Right renal pelvis (tissue), 4 donors: ENCODE measurements at regions not wholly inside any gene's neighbourhood (a gene's known extent, or its start where the extent isn't known, plus 50 kb on each side); places are given as distances from the start of the nearest gene placed in this dataset.

Experiments used
- DNase-seq, 4 donors: peaks; one replicate each; pipeline ENCODE4 v3.0.0-alpha.2; 2013; ENCODE audit warnings: low read depth in 4 of 4, low spot score in 3 of 4, missing footprints in 1 of 4

DNA sequence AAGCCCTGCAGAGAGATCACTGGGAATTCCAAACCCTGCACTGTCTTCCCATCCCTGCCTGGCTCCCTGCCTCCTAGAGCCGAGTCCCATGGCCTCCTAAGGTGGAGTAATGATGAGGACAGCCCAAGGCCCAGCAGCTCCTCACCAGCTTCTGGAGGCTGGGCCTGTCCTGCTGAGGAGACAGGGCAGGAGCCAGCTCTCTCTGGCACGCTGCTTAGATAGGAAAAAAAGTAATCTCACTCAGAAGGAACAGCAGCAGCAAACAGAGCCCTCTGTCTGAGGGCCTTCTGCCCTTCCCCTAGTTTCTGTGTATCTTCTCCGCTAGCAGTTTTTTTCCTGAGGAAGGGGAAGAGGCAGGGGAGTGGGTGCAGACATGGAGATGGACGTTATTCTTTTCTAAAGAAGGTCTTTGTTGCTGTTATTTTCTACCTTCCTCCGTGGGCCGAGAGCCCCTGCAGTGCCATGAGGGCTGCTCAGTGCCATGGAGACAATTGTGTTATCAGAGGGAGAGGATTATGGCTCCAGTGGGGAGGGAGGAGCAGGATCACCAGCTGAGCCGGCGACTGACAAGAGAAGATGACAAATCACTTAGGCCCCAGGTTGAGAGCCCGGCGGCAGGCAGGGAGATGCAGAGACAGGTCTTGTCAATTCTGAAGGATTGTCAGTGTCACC lies 315.3 kb downstream of the BUD13 start:
- DNase-seq = no peak

DNA sequence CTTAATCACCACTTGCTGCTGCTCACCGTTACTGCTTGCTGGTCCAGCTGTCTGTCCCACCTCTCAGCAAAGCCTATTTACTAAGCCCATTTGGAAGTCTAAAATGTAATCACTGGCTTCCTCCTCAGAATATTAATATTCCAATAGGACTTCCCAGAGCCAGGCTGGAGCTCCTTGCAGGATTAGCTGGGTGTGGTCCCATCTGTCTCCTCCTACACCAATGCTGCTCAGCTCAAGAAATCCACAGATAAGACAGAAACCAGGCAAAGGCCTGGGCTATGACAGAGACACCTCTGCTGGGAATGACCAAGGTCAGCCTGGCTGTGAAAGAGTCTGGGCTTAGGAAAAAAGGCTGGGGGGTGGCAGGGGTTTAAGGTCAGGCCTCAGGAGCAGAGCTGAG lies 317.8 kb downstream of the BUD13 start:
- DNase-seq = no peak

DNA sequence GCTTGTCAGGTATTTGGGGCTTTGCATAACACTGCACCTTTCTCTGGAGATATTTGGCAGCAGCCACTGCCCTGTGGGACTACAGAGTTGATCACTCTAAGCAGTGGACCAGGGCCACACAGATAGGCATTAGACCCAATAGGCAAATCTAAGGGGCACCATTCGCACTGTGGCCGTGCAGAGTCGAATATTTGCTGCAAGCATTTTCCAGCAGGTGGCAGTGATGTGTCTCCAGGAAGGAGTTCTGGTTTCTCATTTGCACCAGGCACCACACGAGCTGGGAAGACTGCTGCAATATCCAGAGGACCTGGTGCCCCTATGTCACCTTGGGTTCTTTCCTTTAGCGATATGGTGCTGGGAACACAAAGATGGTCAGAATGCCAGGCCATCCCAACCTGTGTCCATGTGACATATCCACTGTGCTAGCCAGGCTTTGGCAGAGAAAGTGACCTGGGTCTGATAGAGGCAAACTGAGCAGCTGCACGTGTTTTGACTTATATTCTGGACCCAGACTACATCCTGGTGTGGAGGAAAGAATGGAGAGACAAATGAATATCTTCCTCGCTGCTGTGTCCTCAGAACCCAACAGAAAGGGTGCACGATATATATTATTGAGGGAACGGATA lies 318.7 kb downstream of the BUD13 start:
- peak in 1 of 4 donors; percentile 41 for DNase-seq

DNA sequence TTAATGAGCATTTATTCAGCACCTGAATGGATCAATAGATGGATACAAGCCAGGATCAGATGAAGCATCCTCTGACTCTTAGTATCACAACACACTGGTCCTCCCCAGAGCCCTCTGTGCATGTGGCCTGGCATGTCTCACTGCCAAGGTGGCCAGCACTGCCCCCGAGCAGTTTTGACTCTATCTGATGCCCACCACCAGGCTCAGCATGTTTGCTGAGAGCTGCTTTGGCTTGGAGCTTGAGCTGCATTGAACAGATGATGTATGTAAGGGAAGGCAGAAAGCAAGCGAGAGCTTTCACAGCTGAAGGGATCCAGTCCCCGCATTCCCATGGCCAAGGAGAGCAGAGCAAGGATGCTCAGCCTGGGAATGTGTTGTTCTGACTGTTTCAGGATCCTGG lies 320.3 kb downstream of the BUD13 start:
- DNase-seq = no peak

DNA sequence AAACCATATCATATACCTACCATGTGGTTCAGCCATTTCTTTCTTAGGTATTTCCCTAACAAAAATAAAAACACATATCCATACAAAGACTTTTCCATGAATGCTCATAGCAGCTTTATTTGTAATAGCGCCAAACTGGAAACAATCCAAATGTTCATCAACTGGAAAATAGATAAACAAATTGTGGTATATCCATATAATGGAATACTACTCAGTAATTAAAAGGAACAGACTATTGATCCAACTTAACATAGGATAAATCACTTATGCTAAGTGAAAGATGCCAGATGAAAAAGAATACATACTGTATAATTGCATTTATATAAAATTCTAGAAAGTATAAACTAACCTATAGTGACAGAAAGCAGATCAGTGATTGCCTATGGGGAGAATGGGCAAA lies 323.3 kb downstream of the BUD13 start:
- no peak for DNase-seq

DNA sequence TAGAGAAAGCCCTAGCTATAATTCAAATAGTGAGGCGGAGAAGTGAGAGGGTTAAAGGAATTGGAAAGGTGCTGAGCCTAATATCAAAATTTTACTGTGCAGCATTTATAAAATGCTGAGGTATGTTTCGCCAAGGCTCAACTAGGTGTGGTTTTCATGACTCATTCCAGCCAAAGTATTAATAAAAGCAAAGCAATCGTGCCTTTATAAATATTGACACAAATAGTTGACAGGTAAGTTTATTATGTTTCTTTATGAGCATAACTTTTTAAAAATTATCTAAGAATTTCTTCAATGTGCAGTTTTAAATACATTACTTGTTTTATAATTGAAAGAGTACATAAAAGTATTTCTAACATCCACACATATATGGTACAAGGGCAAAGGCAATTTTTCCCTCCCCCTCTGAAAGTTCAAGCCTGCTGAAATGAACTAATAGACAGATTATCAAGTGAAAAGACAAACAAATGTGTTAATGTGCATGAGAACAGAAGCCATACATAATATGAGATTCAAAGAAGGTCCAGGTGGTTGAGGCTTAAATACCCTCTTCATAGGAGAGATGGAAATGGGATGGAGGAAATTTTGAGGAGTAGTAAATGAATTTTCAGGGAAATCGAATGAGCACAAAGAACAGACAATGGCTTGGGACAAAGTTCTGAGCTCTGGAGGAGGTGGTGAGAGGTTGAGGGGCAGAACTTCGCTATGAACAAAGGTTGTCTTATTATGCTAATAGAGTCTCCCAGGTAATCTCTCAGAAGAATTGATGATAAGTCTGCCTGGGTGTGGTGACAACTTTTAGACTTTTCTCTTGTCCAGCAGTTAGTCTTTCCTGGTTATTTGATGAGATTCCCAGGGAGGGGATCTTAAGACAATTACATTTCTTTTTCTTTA lies 326.5 kb downstream of the BUD13 start:
- no peak for DNase-seq

DNA sequence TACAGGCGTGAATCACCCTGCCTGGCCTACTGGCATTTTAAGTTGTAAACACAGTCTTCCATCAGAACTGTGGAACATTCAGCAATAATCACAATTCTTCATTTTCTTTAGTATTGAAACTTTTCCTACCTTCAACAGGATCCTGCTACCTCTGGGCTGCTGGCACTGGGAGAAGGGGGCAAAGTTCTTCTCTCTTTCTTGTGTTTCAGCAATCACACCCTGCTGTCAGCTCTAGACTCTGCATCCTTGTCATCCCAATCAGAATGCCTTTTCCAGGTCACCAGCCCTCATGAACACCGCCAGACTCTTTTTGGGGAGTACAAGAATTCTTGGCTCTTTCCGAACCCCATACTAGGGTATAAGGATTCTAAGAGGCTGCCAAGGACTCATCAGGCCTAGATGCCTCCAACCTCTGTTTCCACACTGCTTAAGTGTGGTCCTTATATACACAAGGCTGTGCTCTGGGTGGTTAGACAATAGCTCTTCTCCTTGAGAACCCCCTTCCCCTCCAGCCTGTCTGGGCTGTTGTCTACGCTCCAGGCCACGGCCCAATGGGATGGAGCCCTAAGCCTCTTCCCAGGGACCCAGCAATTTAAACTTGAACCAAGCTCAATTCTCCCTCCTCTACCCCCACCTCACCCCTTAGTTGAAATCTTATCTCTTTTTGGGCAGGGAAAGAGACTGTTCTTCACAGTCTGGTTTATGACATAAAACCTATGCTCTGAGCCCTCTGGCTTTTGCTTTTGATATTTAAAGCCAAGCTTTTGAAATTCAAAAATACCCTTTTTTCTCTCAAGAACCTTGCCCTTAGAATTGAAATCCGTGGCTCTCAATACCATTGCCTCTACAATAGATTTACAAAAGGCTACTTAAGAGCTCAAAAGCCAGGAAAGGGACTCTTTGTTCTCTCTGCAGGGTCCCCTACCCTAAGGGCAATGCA lies 327.4 kb downstream of the BUD13 start:
- DNase-seq = no peak

DNA sequence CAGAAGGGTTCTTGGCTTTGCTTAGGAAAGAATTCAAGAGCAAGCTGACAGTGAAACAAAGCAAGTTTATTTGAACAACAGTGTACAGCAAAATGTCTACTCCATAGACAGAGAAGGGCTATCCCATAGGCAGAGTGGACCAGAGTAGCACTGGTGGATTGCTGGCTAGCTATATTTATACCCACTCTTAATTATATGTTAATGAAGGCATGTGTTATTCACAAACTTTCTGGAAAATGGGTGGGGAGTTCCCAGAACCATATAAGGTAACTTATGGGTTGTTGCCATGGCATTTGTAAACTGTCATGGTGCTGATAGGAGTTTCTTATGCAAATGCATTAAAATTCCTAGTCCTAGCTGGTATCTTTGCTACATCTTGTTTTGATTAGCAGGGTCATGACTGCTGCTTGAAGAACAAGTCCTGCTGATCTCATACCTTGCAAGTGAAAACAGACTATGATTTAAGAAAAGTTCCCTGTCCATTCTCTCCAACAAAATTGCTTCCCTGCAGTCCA lies 330.5 kb downstream of the BUD13 start:
- DNase-seq = no peak

DNA sequence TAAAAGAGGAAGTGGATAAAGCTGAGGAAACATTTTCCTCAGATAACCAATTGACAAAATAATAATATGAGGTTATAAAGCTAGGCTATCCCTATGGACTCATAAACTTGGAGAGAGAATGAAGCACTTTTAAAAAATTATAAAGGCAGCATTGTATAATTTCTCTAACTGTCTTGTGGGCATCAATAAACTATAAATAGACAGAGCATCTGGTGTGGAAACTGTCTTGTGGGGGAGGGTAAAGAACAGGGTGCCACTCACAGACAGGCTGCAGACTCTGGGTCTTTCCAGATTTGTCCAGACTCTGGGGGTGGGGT lies 333.5 kb downstream of the BUD13 start:
- DNase-seq = no peak

DNA sequence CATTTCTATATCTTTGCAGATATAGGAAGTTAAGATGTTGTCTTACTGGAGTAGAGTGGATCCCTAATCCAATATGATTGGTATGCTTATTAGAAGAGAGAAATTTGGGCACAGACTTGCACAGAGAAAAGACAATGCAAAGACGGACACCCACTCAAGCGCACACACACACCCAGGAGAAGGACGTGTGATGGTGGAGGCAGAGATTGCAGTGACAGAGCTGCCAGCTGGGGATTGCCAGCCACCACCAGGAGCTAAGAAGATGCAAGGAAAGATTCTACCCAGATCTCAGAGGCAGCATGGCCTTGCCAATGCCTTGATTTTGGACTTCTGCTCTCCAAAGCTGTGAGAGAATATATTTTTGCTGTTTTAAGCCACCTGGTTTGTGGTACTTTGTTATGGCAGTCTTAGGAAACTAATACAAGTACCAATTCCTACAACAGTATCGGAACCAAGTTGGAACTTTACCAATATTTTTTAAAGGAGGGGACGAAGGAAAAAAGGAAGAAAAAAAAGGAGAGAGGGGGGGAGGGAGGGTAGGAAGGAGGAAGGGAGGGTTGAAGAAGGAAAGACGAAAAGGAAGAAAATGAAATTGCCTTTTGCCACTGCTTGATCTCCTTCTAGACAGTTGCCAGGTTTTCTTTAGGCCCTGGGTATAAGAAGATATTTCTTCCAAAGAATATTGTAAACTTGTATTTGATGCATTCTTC lies 334.0 kb downstream of the BUD13 start:
- DNase-seq = no peak

DNA sequence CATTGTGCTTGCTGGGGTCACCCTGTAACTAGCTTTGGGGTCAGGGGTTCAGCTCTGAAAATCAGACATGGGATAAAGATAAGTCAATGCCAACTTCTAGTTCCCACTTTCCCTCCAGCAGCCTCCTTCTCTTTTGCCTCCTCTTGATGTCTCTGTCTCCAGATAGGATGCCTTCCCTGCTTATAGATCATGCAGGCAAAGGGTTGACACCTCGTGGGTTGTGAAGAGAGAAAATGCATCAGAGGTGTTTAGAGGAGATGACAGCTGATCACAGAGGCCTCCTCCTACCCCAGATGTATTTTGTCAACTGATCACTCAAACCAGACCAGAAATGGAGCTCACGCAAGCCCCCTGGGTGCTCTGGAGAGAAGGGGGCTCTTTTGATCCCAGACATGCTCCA lies 337.8 kb downstream of the BUD13 start:
- DNase-seq = no peak

DNA sequence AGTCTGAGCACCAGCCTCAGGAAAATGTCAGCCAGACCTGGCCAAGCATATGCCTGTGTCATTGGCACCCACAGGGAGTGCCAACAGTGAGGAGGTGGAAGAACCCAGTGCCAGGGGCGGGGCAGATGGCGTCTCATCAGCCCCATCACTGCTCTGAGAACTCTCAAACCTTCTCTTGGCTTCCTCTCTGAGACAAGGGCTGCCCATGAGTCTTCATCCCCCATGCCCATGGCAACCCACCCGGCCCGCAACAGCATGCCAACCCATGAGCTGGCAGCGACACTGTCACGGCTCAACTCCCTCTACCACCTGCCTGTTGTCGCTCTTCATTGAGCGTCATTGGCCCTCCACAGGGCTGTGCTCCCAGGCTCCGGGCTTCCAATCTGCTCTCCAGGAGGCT lies 340.5 kb downstream of the BUD13 start:
- no peak for DNase-seq

DNA sequence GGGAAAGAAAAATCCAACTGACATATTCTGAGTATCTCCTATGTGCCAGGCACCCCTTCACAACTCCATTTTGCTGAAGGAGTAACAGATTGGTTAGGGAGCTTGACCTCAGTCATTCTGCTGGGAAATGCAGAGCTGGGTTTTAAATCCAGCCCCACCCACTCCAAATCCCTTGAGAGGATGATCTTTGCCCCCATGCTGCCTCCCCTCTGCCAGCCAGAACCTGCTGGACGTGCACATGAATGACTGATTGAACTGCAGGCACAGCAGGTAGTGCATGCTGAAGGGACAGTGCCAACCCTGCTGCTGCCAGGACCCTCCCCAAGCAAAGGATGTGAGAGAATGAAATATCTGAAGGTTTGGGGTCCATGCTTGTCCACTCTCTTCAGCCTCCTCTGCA lies 340.9 kb downstream of the BUD13 start:
- DNase-seq = no peak

DNA sequence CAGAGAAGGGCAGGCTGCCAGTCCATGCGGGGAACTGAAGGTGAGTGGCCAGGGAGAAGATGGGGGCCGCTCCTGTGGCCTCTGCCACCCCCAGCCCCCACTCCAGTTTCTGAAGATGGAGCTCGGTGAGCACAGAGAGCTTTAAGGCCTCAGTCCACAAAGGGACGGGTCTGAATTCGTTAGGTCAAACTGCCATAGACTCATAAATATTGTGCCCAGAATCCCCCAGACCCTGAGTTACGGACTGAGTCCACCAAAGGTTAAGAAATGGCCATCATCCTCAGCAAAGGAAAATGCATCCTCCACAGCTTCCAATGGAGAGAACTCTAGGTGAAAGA lies 344.2 kb downstream of the BUD13 start:
- no peak for DNase-seq

DNA sequence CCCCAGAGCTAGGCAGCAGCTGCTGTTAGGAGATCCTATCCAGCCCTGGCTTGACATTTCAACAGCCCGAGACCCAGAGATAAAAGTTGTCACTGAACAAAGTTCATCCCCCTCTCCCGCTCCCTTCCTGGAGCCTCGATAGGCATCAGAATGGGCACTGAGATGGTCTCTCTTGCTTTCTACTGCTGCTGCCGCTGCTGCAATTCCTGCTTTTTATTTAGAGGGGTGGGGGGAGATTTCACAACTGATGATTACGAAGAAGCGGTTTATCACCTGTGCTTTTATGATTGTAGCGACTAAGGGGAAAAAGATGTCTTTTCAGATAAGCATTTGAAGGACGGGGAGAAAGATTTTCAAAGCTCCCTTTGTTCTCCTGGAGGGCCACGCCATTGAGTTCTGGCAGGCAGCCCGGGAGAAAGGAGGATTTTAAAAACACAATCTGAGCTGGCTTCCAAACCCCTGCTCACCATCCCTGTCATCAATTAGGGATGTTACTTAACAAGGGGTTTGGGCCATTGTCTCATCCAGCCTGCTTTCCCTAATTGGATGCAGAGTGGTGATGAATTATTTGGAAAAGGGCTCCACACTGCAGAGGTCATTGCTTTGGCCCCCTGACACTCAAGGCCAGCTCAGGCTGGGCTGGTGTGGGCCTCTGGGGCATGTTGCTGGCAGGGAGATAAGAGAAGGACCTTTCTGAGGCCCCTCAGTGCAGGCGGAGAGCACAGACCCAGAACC lies 344.7 kb downstream of the BUD13 start:
- no peak for DNase-seq

DNA sequence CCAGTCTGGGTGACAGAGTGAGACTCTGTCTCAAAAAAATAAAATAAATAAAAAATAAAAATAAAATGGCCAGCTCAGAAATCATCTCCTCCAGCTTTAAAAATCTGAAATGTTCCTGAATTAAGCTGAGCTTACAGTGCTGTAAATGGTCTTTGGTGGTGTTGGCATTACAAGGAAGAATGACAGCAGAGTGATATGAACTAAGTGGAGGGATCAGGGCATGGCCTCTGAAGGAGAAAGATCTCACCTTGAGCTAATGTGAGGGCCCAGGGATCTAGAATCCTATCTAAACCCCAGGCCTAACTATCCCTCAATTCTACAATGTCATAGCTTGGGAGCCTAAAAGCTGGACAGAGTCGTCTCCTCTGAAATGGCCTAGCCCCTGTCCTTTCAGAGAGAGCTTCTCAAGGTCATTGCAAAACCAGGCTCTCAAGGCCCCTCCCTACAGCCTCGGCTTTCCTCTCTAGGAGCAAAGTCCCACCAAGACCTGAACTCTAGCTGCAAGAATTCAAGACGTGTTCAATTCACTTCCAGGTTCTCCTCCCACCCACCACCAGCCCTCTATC lies 345.4 kb downstream of the BUD13 start:
- no peak for DNase-seq

DNA sequence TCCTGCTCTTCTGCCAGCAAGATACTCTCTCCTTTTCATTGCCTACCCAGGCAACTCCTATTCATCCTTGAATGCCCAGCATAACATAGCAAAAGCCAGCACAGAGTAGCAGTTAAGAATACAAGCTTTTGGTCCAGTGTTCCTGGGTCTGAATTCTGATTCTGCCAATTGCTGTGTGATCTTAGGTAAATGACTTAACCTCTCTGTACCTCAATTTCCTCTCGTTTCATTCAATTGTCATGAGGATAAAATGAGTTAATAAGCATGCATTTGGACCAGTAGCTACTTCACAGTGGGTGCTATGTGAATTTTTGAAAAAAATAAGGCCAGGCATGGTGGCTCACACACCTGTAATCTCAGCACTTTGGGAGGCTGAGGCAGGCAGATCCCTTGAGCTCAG lies 346.0 kb downstream of the BUD13 start:
- DNase-seq = no peak

DNA sequence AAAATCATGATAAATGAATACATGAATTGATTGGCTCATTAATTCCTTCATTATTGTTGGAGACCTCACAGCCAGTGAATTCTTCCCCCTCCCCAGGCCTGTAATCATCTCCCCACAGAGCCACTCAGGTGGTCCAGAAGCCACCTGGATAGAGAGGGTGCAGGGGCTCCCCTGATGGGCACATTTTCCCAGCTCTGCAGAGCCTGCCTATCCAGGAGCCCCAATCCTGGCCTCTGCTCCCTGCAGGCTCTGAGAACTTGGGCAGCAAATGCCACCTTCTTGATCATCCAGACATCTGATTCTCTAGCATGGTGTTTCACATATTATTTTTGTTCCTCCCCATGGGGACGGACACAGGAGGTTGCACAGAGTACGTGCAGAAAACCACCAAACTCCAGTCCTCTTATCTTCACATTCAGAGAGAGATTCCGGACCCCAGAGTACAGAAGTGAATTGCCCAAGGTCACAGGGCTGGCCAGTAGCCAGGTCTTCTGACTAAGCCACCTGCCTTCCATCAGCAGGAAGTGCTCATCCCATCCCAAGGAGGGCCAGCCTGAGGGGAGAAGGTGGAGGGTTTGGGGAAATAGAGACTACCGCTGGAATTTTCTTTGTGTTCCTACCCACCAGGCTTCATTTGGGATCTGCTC lies 348.0 kb downstream of the BUD13 start:
- no peak for DNase-seq
